ENCODE measurements at regions not wholly inside any gene's neighbourhood (a gene's known extent, or its start where the extent isn't known, plus 50 kb on each side); places are given as distances from the start of the nearest gene placed in this dataset.

GRCh38 chr4:91924625-91925024, 379.1 kb upstream of the GRID2 start:
- no peak overlapping the region for H3K27ac ChIP-seq (ENCODE audit: low read depth, low read length)
- H3K27me3 Mint-ChIP-seq: no peaks in the 10 kb centered on the region
- no peaks in the 10 kb centered on the region for H3K9me3 ChIP-seq (ENCODE audit: low read length)
- H3K36me3 Mint-ChIP-seq: no peaks in the 10 kb centered on the region
- no peak overlapping the region for H3K4me3 ChIP-seq (ENCODE audit: low read length)
- no peaks in the 10 kb centered on the region for H3K4me1 ChIP-seq (ENCODE audit: insufficient read depth, low read length)
- CTCF ChIA-PET: no interaction called here
- POLR2A ChIA-PET: no interaction called here
- H3K4me3 Mint-ChIP-seq: no peak overlapping the region
- H3K36me3 ChIP-seq (ENCODE audit: insufficient read depth, low read length): no peaks in the 10 kb centered on the region
- H3K27me3 ChIP-seq (ENCODE audit: insufficient read depth, low read length, poor library complexity, severe bottlenecking): no peaks in the 10 kb centered on the region
- H3K4me1 Mint-ChIP-seq: no peaks in the 10 kb centered on the region
- no peak overlapping the region for H3K27ac Mint-ChIP-seq
- H3K9me3 Mint-ChIP-seq: peaks cover 4 to 16% (median 11%) of the 10 kb centered on the region in 5 donors
- no peak for DNase-seq

- H3K27ac Mint-ChIP-seq: no peak overlapping the region
- no peak overlapping the region for H3K4me3 Mint-ChIP-seq
- ChIA-PET CTCF (no interaction called here), POLR2A (no interaction called here)
- H3K4me3 ChIP-seq (ENCODE audit: low read length): no peak overlapping the region
- H3K27ac ChIP-seq (ENCODE audit: low read depth, low read length): no peak overlapping the region
- no peaks in the 10 kb centered on the region for H3K36me3 Mint-ChIP-seq
- H3K36me3 ChIP-seq (ENCODE audit: insufficient read depth, low read length): no peaks in the 10 kb centered on the region
- no peaks in the 10 kb centered on the region for H3K4me1 ChIP-seq (ENCODE audit: insufficient read depth, low read length)
- DNase-seq: no peak
- H3K27me3 ChIP-seq (ENCODE audit: insufficient read depth, low read length, poor library complexity, severe bottlenecking): no peaks in the 10 kb centered on the region
- H3K4me1 Mint-ChIP-seq: no peaks in the 10 kb centered on the region
- no peaks in the 10 kb centered on the region for H3K9me3 ChIP-seq (ENCODE audit: low read length)
- H3K9me3 Mint-ChIP-seq: peaks cover 3 to 35% (median 9%) of the 10 kb centered on the region in 5 donors
- no peaks in the 10 kb centered on the region for H3K27me3 Mint-ChIP-seq
Observed at GRCh38 chr4:91935217-91935616, 368.5 kb upstream of the GRID2 start.

GRCh38 chr4:91936311-91936710, 367.5 kb upstream of the GRID2 start:
- no peaks in the 10 kb centered on the region for H3K27me3 ChIP-seq (ENCODE audit: insufficient read depth, low read length, poor library complexity, severe bottlenecking)
- DNase-seq: no peak
- no peaks in the 10 kb centered on the region for H3K27me3 Mint-ChIP-seq
- H3K27ac Mint-ChIP-seq: no peak overlapping the region
- H3K4me3 ChIP-seq (ENCODE audit: low read length): no peak overlapping the region
- H3K4me1 ChIP-seq (ENCODE audit: insufficient read depth, low read length): no peaks in the 10 kb centered on the region
- H3K4me1 Mint-ChIP-seq: no peaks in the 10 kb centered on the region
- ChIA-PET CTCF (no interaction called here), POLR2A (no interaction called here)
- H3K27ac ChIP-seq (ENCODE audit: low read depth, low read length): no peak overlapping the region
- H3K36me3 Mint-ChIP-seq: no peaks in the 10 kb centered on the region
- H3K9me3 ChIP-seq (ENCODE audit: low read length): no peaks in the 10 kb centered on the region
- peaks cover 3 to 45% (median 10%) of the 10 kb centered on the region in 5 donors for H3K9me3 Mint-ChIP-seq
- no peak overlapping the region for H3K4me3 Mint-ChIP-seq
- no peaks in the 10 kb centered on the region for H3K36me3 ChIP-seq (ENCODE audit: insufficient read depth, low read length)

GRCh38 chr4:91957963-91958362, 345.8 kb upstream of the GRID2 start:
- Mint-ChIP-seq H3K27ac (no peak overlapping the region), H3K9me3 (peaks cover 0 to 9% (median 0%) of the 10 kb centered on the region in 5 donors), H3K4me1 (no peaks in the 10 kb centered on the region), H3K27me3 (no peaks in the 10 kb centered on the region), H3K4me3 (no peak overlapping the region), H3K36me3 (no peaks in the 10 kb centered on the region)
- H3K9me3 ChIP-seq (ENCODE audit: low read length): no peaks in the 10 kb centered on the region
- H3K4me3 ChIP-seq (ENCODE audit: low read length): no peak overlapping the region
- H3K4me1 ChIP-seq (ENCODE audit: insufficient read depth, low read length): no peaks in the 10 kb centered on the region
- no peak overlapping the region for H3K27ac ChIP-seq (ENCODE audit: low read depth, low read length)
- ChIA-PET POLR2A (no interaction called here), CTCF (no interaction called here)
- no peaks in the 10 kb centered on the region for H3K36me3 ChIP-seq (ENCODE audit: insufficient read depth, low read length)
- DNase-seq: no peak
- H3K27me3 ChIP-seq (ENCODE audit: insufficient read depth, low read length, poor library complexity, severe bottlenecking): no peaks in the 10 kb centered on the region

GRCh38 chr4:91958596-91958995, 345.2 kb upstream of the GRID2 start:
- no peaks in the 10 kb centered on the region for H3K27me3 Mint-ChIP-seq
- no peak overlapping the region for H3K4me3 Mint-ChIP-seq
- no peaks in the 10 kb centered on the region for H3K36me3 ChIP-seq (ENCODE audit: insufficient read depth, low read length)
- H3K27ac ChIP-seq (ENCODE audit: low read depth, low read length): no peak overlapping the region
- H3K9me3 ChIP-seq (ENCODE audit: low read length): no peaks in the 10 kb centered on the region
- no peaks in the 10 kb centered on the region for H3K4me1 Mint-ChIP-seq
- no peak for DNase-seq
- POLR2A ChIA-PET: no interaction called here
- H3K27me3 ChIP-seq (ENCODE audit: insufficient read depth, low read length, poor library complexity, severe bottlenecking): no peaks in the 10 kb centered on the region
- H3K27ac Mint-ChIP-seq: no peak overlapping the region
- H3K9me3 Mint-ChIP-seq: peaks cover 0 to 9% (median 0%) of the 10 kb centered on the region in 5 donors
- CTCF ChIA-PET: no interaction called here
- no peaks in the 10 kb centered on the region for H3K36me3 Mint-ChIP-seq
- H3K4me3 ChIP-seq (ENCODE audit: low read length): no peak overlapping the region
- H3K4me1 ChIP-seq (ENCODE audit: insufficient read depth, low read length): no peaks in the 10 kb centered on the region

GRCh38 chr4:91961504-91961903, 342.3 kb upstream of the GRID2 start:
- DNase-seq: no peak
- H3K27me3 ChIP-seq (ENCODE audit: insufficient read depth, low read length, poor library complexity, severe bottlenecking): no peaks in the 10 kb centered on the region
- H3K9me3 ChIP-seq (ENCODE audit: low read length): no peaks in the 10 kb centered on the region
- no peaks in the 10 kb centered on the region for H3K36me3 ChIP-seq (ENCODE audit: insufficient read depth, low read length)
- Mint-ChIP-seq H3K36me3 (no peaks in the 10 kb centered on the region), H3K9me3 (peaks cover 0 to 21% (median 0%) of the 10 kb centered on the region in 5 donors), H3K27ac (no peak overlapping the region), H3K4me3 (no peak overlapping the region), H3K4me1 (no peaks in the 10 kb centered on the region), H3K27me3 (no peaks in the 10 kb centered on the region)
- H3K27ac ChIP-seq (ENCODE audit: low read depth, low read length): no peak overlapping the region
- ChIA-PET POLR2A (no interaction called here), CTCF (no interaction called here)
- H3K4me1 ChIP-seq (ENCODE audit: insufficient read depth, low read length): no peaks in the 10 kb centered on the region
- no peak overlapping the region for H3K4me3 ChIP-seq (ENCODE audit: low read length)

GRCh38 chr4:91963486-91963885, 340.3 kb upstream of the GRID2 start:
- Histone ChIP-seq H3K4me1 (ENCODE audit: insufficient read depth, low read length) (no peaks in the 10 kb centered on the region), H3K36me3 (ENCODE audit: insufficient read depth, low read length) (no peaks in the 10 kb centered on the region), H3K4me3 (ENCODE audit: low read length) (no peak overlapping the region), H3K27ac (ENCODE audit: low read depth, low read length) (no peak overlapping the region), H3K9me3 (ENCODE audit: low read length) (no peaks in the 10 kb centered on the region), H3K27me3 (ENCODE audit: insufficient read depth, low read length, poor library complexity, severe bottlenecking) (no peaks in the 10 kb centered on the region)
- no peak for DNase-seq
- Mint-ChIP-seq H3K4me1 (no peaks in the 10 kb centered on the region), H3K9me3 (peaks cover 0 to 24% (median 0%) of the 10 kb centered on the region in 5 donors), H3K27me3 (no peaks in the 10 kb centered on the region), H3K4me3 (no peak overlapping the region), H3K36me3 (no peaks in the 10 kb centered on the region), H3K27ac (no peak overlapping the region)
- ChIA-PET CTCF (no interaction called here), POLR2A (no interaction called here)

GRCh38 chr4:91965166-91965565, 338.6 kb upstream of the GRID2 start:
- no peaks in the 10 kb centered on the region for H3K27me3 ChIP-seq (ENCODE audit: insufficient read depth, low read length, poor library complexity, severe bottlenecking)
- H3K9me3 ChIP-seq (ENCODE audit: low read length): no peaks in the 10 kb centered on the region
- Mint-ChIP-seq H3K4me1 (no peaks in the 10 kb centered on the region), H3K27ac (no peak overlapping the region), H3K4me3 (no peak overlapping the region), H3K36me3 (no peaks in the 10 kb centered on the region), H3K27me3 (no peaks in the 10 kb centered on the region), H3K9me3 (peaks cover 0 to 34% (median 2%) of the 10 kb centered on the region in 5 donors)
- H3K27ac ChIP-seq (ENCODE audit: low read depth, low read length): no peak overlapping the region
- H3K4me1 ChIP-seq (ENCODE audit: insufficient read depth, low read length): no peaks in the 10 kb centered on the region
- POLR2A ChIA-PET: no interaction called here
- CTCF ChIA-PET: no interaction called here
- no peak for DNase-seq
- no peaks in the 10 kb centered on the region for H3K36me3 ChIP-seq (ENCODE audit: insufficient read depth, low read length)
- no peak overlapping the region for H3K4me3 ChIP-seq (ENCODE audit: low read length)

GRCh38 chr4:91973479-91974153, 330.1 kb upstream of the GRID2 start:
- POLR2A ChIA-PET: no interaction called here
- no peaks in the 10 kb centered on the region for H3K4me1 Mint-ChIP-seq

More at GRCh38 chr4:91973479-91974153, 330.1 kb upstream of the GRID2 start:
- peaks cover 5 to 34% (median 22%) of the 10 kb centered on the region in 5 donors for H3K9me3 Mint-ChIP-seq
- H3K27ac Mint-ChIP-seq: no peak overlapping the region
- Histone ChIP-seq H3K36me3 (ENCODE audit: insufficient read depth, low read length) (no peaks in the 10 kb centered on the region), H3K27ac (ENCODE audit: low read depth, low read length) (no peak overlapping the region), H3K9me3 (ENCODE audit: low read length) (no peaks in the 10 kb centered on the region), H3K4me3 (ENCODE audit: low read length) (no peak overlapping the region), H3K4me1 (ENCODE audit: insufficient read depth, low read length) (no peaks in the 10 kb centered on the region), H3K27me3 (ENCODE audit: insufficient read depth, low read length, poor library complexity, severe bottlenecking) (no peaks in the 10 kb centered on the region)
- no peaks in the 10 kb centered on the region for H3K36me3 Mint-ChIP-seq
- CTCF ChIA-PET: no interaction called here
- no peak for DNase-seq
- no peaks in the 10 kb centered on the region for H3K27me3 Mint-ChIP-seq
- H3K4me3 Mint-ChIP-seq: no peak overlapping the region

Measured in CD8-positive, alpha-beta memory T cell (primary cell).